ENCODE measurements at regions not wholly inside any gene's neighbourhood (a gene's known extent, or its start where the extent isn't known, plus 50 kb on each side); places are given as distances from the start of the nearest gene placed in this dataset.

DNA sequence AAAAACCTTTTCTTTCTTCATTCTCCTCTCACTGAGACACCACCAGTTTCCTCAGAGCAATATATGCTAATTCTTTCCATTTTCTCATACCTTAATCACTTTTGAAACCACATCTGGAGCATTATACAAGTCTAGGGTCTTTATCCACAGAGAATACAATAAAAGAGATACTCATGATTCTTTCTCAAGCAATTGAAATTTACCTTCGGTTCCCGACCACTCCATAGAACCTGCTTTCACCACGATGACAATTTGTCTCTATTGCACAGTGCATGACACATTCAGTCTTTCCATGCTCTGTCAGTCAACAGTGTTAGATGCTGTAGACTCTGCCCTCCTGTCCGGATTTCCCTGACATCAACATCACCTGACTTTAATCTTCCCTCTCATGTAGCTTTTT, 409.3 kb upstream of the NWD2 start:
- TF ChIP-seq, protein P1, sequence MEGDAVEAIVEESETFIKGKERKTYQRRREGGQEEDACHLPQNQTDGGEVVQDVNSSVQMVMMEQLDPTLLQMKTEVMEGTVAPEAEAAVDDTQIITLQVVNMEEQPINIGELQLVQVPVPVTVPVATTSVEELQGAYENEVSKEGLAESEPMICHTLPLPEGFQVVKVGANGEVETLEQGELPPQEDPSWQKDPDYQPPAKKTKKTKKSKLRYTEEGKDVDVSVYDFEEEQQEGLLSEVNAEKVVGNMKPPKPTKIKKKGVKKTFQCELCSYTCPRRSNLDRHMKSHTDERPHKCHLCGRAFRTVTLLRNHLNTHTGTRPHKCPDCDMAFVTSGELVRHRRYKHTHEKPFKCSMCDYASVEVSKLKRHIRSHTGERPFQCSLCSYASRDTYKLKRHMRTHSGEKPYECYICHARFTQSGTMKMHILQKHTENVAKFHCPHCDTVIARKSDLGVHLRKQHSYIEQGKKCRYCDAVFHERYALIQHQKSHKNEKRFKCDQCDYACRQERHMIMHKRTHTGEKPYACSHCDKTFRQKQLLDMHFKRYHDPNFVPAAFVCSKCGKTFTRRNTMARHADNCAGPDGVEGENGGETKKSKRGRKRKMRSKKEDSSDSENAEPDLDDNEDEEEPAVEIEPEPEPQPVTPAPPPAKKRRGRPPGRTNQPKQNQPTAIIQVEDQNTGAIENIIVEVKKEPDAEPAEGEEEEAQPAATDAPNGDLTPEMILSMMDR (IDR thresholded peaks at IDR 0.05), result no peak
- TF ChIP-seq POLR2A (IDR thresholded peaks at IDR 0.05), result no peak
